ENCODE measurements at regions not wholly inside any gene's neighbourhood (a gene's known extent, or its start where the extent isn't known, plus 50 kb on each side); places are given as distances from the start of the nearest gene placed in this dataset.

DNA sequence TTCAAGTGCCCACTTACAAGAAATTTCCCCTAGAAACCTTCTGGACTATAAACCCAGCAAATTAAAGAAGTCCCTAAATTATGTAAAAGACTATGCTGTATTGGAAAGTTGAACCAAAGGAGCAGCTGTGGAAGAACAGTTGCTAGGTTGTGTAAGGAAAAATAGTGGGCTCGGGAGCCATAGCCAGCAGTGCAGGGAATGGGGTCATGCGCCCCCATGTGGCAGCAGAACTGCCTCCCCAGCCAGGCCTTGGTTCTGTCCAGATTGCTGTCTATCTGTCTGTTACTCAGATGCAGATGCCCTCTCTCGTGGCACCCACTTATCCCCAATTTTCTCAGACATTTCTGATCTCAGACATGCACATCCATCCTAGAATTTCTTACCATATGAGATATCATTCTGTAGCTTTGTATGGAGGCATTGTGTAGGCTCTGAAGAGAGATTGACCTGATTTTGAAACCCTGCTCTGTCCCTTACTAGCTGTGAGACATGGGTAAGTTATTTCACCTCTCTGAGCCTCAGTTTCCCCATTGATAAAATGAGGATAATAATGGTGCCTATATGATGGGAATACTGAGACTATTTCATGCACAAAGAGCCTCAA lies 258.3 kb downstream of the SS18 start:
- Histone ChIP-seq H4K20me1 (ENCODE audit: insufficient read depth, low read length) (no peaks in the 10 kb centered on the region), H2BK5ac (ENCODE audit: low read depth, low read length, poor library complexity, severe bottlenecking) (no peak overlapping the region), H2BK120ac (ENCODE audit: low read depth, low read length) (no peak overlapping the region), H3K36me3 (ENCODE audit: control insufficient read depth, insufficient read depth, low read length) (no peaks in the 10 kb centered on the region), H3K9me1 (ENCODE audit: insufficient read depth, low read length) (peaks cover 8% of the 10 kb centered on the region; the same call in 1 of the 2 replicates), H3K27me3 (ENCODE audit: control insufficient read depth, insufficient read depth, low read length) (peaks cover 5% of the 10 kb centered on the region; the same call in 1 of the 2 replicates), H2AK5ac (ENCODE audit: low read depth, low read length) (no peak overlapping the region), H3K56ac (ENCODE audit: extremely low read depth, insufficient read depth, low read length) (no peak overlapping the region), H4K8ac (ENCODE audit: low read depth in 2 of 2, low read length in 2 of 2) (no peak overlapping the region), H3K14ac (replicated peaks; ENCODE audit: low read depth, low read length) (no peak overlapping the region), H2AK9ac (replicated peaks; ENCODE audit: low read depth, low read length, poor library complexity) (no peak overlapping the region), H3K9me3 (ENCODE audit: control insufficient read depth, insufficient read depth, low read length) (no peaks in the 10 kb centered on the region), H3K27ac (ENCODE audit: insufficient read depth, low read length) (no peak overlapping the region), H3K4ac (ENCODE audit: low read depth, low read length) (no peak overlapping the region), H3K4me1 (ENCODE audit: control insufficient read depth, insufficient read depth, low read length) (peaks cover 9% of the 10 kb centered on the region), H4K5ac (ENCODE audit: low read depth, low read length) (no peak overlapping the region), H3K4me2 (ENCODE audit: low read depth, low read length) (no peak overlapping the region), H3K9ac (ENCODE audit: low read depth, low read length) (no peak overlapping the region), H2BK20ac (ENCODE audit: low read depth, low read length) (no peak overlapping the region), H4K91ac (ENCODE audit: insufficient read depth, low read depth, low read length) (no peak overlapping the region), H2BK15ac (ENCODE audit: low read depth, low read length) (no peak overlapping the region), H3K79me1 (ENCODE audit: low read depth in 1 of 2, low read length in 2 of 2) (no peaks in the 10 kb centered on the region), H3K4me3 (ENCODE audit: insufficient read depth, low read depth, low read length) (no peak overlapping the region), H3K23ac (ENCODE audit: low read depth, low read length) (no peak overlapping the region), H3K18ac (ENCODE audit: low read depth, low read length) (no peak overlapping the region), H2AFZ (replicated peaks; ENCODE audit: low read length, poor library complexity) (peak overlapping the region; percentile 59)
- dilution Hi-C loops (cut with HindIII; ENCODE audit: low sequenced_read_pairs, unreplicated experiment) (no loop called here), intact Hi-C loops (cut with micrococcal nuclease) (loop anchor here (1.0 kb wide), 3 partner anchors 270 to 954 kb away; partner anchors contain the start of gene ZNF521), in situ Hi-C loops (cut with MboI; ENCODE audit: low sequenced_read_pairs) (loop anchor here (25.0 kb wide), 2 partner anchors 270 to 470 kb away; partner anchors contain the start of gene ZNF521)
- TF ChIP-seq RFX5 (IDR thresholded peaks at IDR 0.05; ENCODE audit: low read depth, low read length) (0 out of 2 replicates have a peak, but pooled peaks have one; percentile 38), SMC3 (IDR thresholded peaks at IDR 0.05; ENCODE audit: low read depth, low read length) (peak; percentile 89), MAFK (IDR thresholded peaks at IDR 0.05; ENCODE audit: low read depth, low read length) (no peak), MXI1 (IDR thresholded peaks at IDR 0.05; ENCODE audit: borderline replicate concordance, low read depth, low read length) (no peak), CHD1 (IDR thresholded peaks at IDR 0.05; ENCODE audit: low read depth, low read length) (no peak), RAD21 (IDR thresholded peaks at IDR 0.05; ENCODE audit: low read length) (peak; percentile 88)
- TF ChIP-seq, protein P1, sequence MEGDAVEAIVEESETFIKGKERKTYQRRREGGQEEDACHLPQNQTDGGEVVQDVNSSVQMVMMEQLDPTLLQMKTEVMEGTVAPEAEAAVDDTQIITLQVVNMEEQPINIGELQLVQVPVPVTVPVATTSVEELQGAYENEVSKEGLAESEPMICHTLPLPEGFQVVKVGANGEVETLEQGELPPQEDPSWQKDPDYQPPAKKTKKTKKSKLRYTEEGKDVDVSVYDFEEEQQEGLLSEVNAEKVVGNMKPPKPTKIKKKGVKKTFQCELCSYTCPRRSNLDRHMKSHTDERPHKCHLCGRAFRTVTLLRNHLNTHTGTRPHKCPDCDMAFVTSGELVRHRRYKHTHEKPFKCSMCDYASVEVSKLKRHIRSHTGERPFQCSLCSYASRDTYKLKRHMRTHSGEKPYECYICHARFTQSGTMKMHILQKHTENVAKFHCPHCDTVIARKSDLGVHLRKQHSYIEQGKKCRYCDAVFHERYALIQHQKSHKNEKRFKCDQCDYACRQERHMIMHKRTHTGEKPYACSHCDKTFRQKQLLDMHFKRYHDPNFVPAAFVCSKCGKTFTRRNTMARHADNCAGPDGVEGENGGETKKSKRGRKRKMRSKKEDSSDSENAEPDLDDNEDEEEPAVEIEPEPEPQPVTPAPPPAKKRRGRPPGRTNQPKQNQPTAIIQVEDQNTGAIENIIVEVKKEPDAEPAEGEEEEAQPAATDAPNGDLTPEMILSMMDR (conservative IDR thresholded peaks at IDR 0.05; ENCODE audit: low read depth, low read length) = peak; percentile 84
- TF ChIP-seq, protein P2, sequence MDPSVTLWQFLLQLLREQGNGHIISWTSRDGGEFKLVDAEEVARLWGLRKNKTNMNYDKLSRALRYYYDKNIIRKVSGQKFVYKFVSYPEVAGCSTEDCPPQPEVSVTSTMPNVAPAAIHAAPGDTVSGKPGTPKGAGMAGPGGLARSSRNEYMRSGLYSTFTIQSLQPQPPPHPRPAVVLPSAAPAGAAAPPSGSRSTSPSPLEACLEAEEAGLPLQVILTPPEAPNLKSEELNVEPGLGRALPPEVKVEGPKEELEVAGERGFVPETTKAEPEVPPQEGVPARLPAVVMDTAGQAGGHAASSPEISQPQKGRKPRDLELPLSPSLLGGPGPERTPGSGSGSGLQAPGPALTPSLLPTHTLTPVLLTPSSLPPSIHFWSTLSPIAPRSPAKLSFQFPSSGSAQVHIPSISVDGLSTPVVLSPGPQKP (IDR thresholded peaks at IDR 0.05; ENCODE audit: borderline replicate concordance, low read depth, low read length) = no peak
- CTCF ChIA-PET = interaction anchor here (0.6 to 1.0 kb wide), 2 partner anchors 12 to 405 kb away, joined by 3 read pairs; no protein-coding TSS in a partner anchor
- no CpG with 5 or more reads among the region's 3 CpGs for WGBS, 2 experiments (ENCODE audit: extremely low coverage in 2 of 2, insufficient read length in 1 of 2)
- peak; percentile 87 for ATAC-seq (ENCODE audit: low read depth)
- DNase-seq = peak; percentile 61
- BruUV-seq (replicated peaks) = no TSS peak
- POLR2A ChIA-PET (ENCODE audit: unreplicated experiment) = no interaction called here

Data from IMR-90 (cell line).